ENCODE measurements at regions not wholly inside any gene's neighbourhood (a gene's known extent, or its start where the extent isn't known, plus 50 kb on each side); places are given as distances from the start of the nearest gene placed in this dataset.
"Not testable (repeated sequence)": the region's sequence is repeated elsewhere in the genome, so short reads cannot be mapped to it uniquely, and the experiment has no call there.

- no peak for DNase-seq
These were observed 361.1 kb downstream of the INSIG2 start for GRCh38 chr2:118449401-118449800.

GRCh38 chr2:118443596-118443995 is 355.3 kb downstream of the INSIG2 start:
- no peak for DNase-seq

- no peak for DNase-seq
These were observed 354.8 kb downstream of the INSIG2 start for GRCh38 chr2:118442996-118443553.

- no peak for DNase-seq
These were observed 353.8 kb downstream of the INSIG2 start for GRCh38 chr2:118442046-118442445.

GRCh38 chr2:118440404-118441098 is 352.3 kb downstream of the INSIG2 start:
- no peak for DNase-seq

- DNase-seq, result no peak
These were observed 349.2 kb downstream of the INSIG2 start for GRCh38 chr2:118437501-118437900.

GRCh38 chr2:118431997-118432396 is 343.7 kb downstream of the INSIG2 start:
- DNase-seq, result no peak

GRCh38 chr2:118431586-118431985 is 343.3 kb downstream of the INSIG2 start:
- no peak for DNase-seq

GRCh38 chr2:118431165-118431517 is 342.9 kb downstream of the INSIG2 start:
- no peak for DNase-seq

- no peak for DNase-seq
These were observed 342.4 kb downstream of the INSIG2 start for GRCh38 chr2:118430510-118431164.

- DNase-seq, result no peak
These were observed 336.9 kb downstream of the INSIG2 start for GRCh38 chr2:118425191-118425590.

GRCh38 chr2:118423776-118424175 is 335.5 kb downstream of the INSIG2 start:
- DNase-seq, result no peak

GRCh38 chr2:118421648-118422047 is 333.4 kb downstream of the INSIG2 start:
- DNase-seq, result no peak

GRCh38 chr2:118417406-118418120 is 329.3 kb downstream of the INSIG2 start:
- no peak for DNase-seq

GRCh38 chr2:118415186-118415585 is 326.9 kb downstream of the INSIG2 start:
- DNase-seq, result not testable (repeated sequence)

GRCh38 chr2:118403658-118404451 is 315.6 kb downstream of the INSIG2 start:
- DNase-seq, result no peak

- DNase-seq, result no peak
These were observed 300.5 kb downstream of the INSIG2 start for GRCh38 chr2:118388771-118389170.

- DNase-seq, result no peak
These were observed 299.2 kb downstream of the INSIG2 start for GRCh38 chr2:118387509-118387908.

- no peak for DNase-seq
These were observed 298.5 kb downstream of the INSIG2 start for GRCh38 chr2:118386641-118387302.

GRCh38 chr2:118380915-118381653 is 292.8 kb downstream of the INSIG2 start:
- DNase-seq, result no peak

- DNase-seq, result no peak
These were observed 287.7 kb downstream of the INSIG2 start for GRCh38 chr2:118375907-118376485.

Data from CD4-positive, alpha-beta T cell treated with Interleukin-1 beta for 1 hour (primary cell).